PC-9 (cell line): ENCODE measurements at regions not wholly inside any gene's neighbourhood (a gene's known extent, or its start where the extent isn't known, plus 50 kb on each side); places are given as distances from the start of the nearest gene placed in this dataset.

Source experiments
- BruUV-seq: library from RNA; stranded (reverse); fragments of 400-500 nt; replicated peaks from 2 replicates; lab custom pipeline; 2021; lab: Mats Ljungman, UMichigan
- CTCF ChIA-PET: fragments of 300-600 bp; sonication (Branson Sonifier 250); formaldehyde crosslinking; loops from one replicate; lab custom pipeline; 2022; ENCODE audit warnings: antibody characterized with exemption; lab: Charles Lee
- POLR2A ChIA-PET: fragments of 300-600 bp; sonication (Branson Sonifier 250); formaldehyde crosslinking; loops from one replicate; lab custom pipeline; 2022; ENCODE audit warnings: antibody characterized with exemption; ENCODE audit not compliant: unreplicated experiment; lab: Charles Lee
- DNase-seq, 2 experiments: peaks; one replicate each; pipeline versions ENCODE4 v3.0.0 to v3.0.0-alpha.2; 2015 to 2022; ENCODE audit warnings: mixed read lengths in 1 of 2
- H2AFZ ChIP-seq: fragments of 200-600 bp; sonication (generic); 2 replicates; pipeline ENCODE4 v1.8.1; 2017; ENCODE audit warnings: antibody characterized with exemption
- H3F3A ChIP-seq: fragments of 200-600 bp; sonication (generic); 2 replicates; pipeline ENCODE4 v1.8.1; 2017; ENCODE audit warnings: antibody characterized with exemption, mild to moderate bottlenecking, low read depth; ENCODE audit not compliant: insufficient read depth
- H3K27ac ChIP-seq: fragments of 200-600 bp; sonication (generic); 2 replicates; pipeline ENCODE4 v1.6.1; 2016; ENCODE audit warnings: mixed run types
- H3K27me3 ChIP-seq: fragments of 200-600 bp; sonication (generic); 2 replicates; pipeline ENCODE4 v1.6.1; 2016; ENCODE audit warnings: low read depth, mixed run types; ENCODE audit not compliant: insufficient read depth
- H3K36me3 ChIP-seq: fragments of 200-600 bp; sonication (generic); 2 replicates; pipeline ENCODE4 v1.6.1; 2016; ENCODE audit warnings: low read depth, mixed run types
- H3K4me1 ChIP-seq: fragments of 200-600 bp; sonication (generic); replicated peaks from 2 replicates; pipeline ENCODE4 v1.6.1; 2016; ENCODE audit warnings: mixed run types; ENCODE audit not compliant: insufficient read depth
- H3K4me2 ChIP-seq: fragments of 200-600 bp; sonication (generic); 2 replicates; pipeline ENCODE4 v1.6.1; 2017; ENCODE audit warnings: mixed run types
- H3K4me3 ChIP-seq: fragments of 200-600 bp; sonication (generic); 2 replicates; pipeline ENCODE4 v1.6.1; 2016; ENCODE audit warnings: mixed run types
- H3K79me2 ChIP-seq: fragments of 200-600 bp; sonication (generic); 2 replicates; pipeline ENCODE4 v1.6.1; 2017; ENCODE audit warnings: low read depth, mixed run types
- H3K9me2 ChIP-seq: fragments of 200-600 bp; sonication (generic); 2 replicates; pipeline ENCODE4 v1.8.1; 2017; ENCODE audit warnings: mild to moderate bottlenecking; ENCODE audit not compliant: insufficient read depth
- H3K9me3 ChIP-seq: fragments of 200-600 bp; sonication (generic); 2 replicates; pipeline ENCODE4 v1.8.1; 2016; ENCODE audit warnings: low read depth; ENCODE audit not compliant: insufficient read depth
- H4K20me1 ChIP-seq: fragments of 200-600 bp; sonication (generic); 2 replicates; pipeline ENCODE4 v1.8.1; 2017; ENCODE audit not compliant: insufficient read depth
- CTCF ChIP-seq: fragments of 200-600 bp; sonication (generic); conservative IDR thresholded peaks from 2 replicates; pipeline ENCODE4 v1.6.1; 2017; ENCODE audit warnings: mixed run types, antibody characterized with exemption, mild to moderate bottlenecking, moderate library complexity
- EZH2 ChIP-seq: fragments of 200-600 bp; sonication (generic); IDR thresholded peaks from 2 replicates; pipeline ENCODE4 v1.8.0; 2017; ENCODE audit warnings: antibody characterized with exemption, low read depth
- intact Hi-C: fragments of 100-400 bp; cut with micrococcal nuclease; formaldehyde crosslinking; loops from one replicate; pipeline ENCODE4 v1.10.0; 2022; ENCODE audit not compliant: unreplicated experiment

- TF ChIP-seq EZH2 (no peak), CTCF (no peak)
- DNase-seq = no peak
- POLR2A ChIA-PET = no interaction called here
- Histone ChIP-seq H3K4me1 (no peaks in the 10 kb centered on the region), H2AFZ (no peak overlapping the region), H3F3A (no peaks in the 10 kb centered on the region), H3K27ac (no peak overlapping the region), H4K20me1 (no peaks in the 10 kb centered on the region), H3K9me2 (no peaks in the 10 kb centered on the region), H3K36me3 (no peaks in the 10 kb centered on the region), H3K27me3 (no peaks in the 10 kb centered on the region), H3K9me3 (no peaks in the 10 kb centered on the region), H3K4me3 (no peak overlapping the region), H3K4me2 (no peak overlapping the region), H3K79me2 (no peaks in the 10 kb centered on the region)
- CTCF ChIA-PET = no interaction called here
- no TSS peak for BruUV-seq
- intact Hi-C loops = no loop called here
Measured at GRCh38 chr11:104259121-104259610, 95.2 kb upstream of the PDGFD start.

DNA sequence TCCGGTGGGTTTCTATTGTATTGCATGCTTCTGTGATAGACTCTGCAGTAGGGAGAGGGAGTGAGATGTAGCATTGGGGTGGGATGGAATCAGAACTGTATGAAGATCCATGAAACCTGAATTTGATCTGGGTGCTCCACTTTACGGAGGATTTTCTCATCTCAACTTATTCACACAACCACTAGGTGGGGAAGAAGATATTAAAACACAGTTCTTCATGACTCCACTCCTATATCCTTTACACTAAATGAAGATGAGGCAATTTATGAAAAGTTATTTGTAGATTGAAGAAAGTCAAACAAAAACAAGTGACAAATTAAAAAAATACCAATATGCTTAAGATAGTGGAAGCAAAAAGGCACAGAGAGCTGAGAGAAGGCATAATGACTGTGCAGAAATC, 92.6 kb upstream of the PDGFD start:
- no peaks in the 10 kb centered on the region for H3K9me3 ChIP-seq
- H4K20me1 ChIP-seq = no peaks in the 10 kb centered on the region
- H3F3A ChIP-seq = no peaks in the 10 kb centered on the region
- H3K4me1 ChIP-seq = no peaks in the 10 kb centered on the region
- no peaks in the 10 kb centered on the region for H3K9me2 ChIP-seq
- no peak overlapping the region for H3K4me3 ChIP-seq
- H2AFZ ChIP-seq = no peak overlapping the region
- DNase-seq = no peak
- H3K36me3 ChIP-seq = no peaks in the 10 kb centered on the region
- POLR2A ChIA-PET = no interaction called here
- H3K27me3 ChIP-seq = no peaks in the 10 kb centered on the region
- no peak for TF ChIP-seq EZH2
- peak; percentile 56 for TF ChIP-seq CTCF
- no peaks in the 10 kb centered on the region for H3K79me2 ChIP-seq
- intact Hi-C loops = no loop called here
- no TSS peak for BruUV-seq
- no peak overlapping the region for H3K4me2 ChIP-seq
- H3K27ac ChIP-seq = no peak overlapping the region
- CTCF ChIA-PET = no interaction called here

- CTCF ChIA-PET = interaction anchor here (0.5 kb wide), 1 partner anchor 9 kb away, joined by 3 read pairs; no protein-coding TSS in a partner anchor
Measured at GRCh38 chr11:104254347-104254746, 90.4 kb upstream of the PDGFD start.

More at GRCh38 chr11:104254347-104254746, 90.4 kb upstream of the PDGFD start:
- TF ChIP-seq CTCF (peak; percentile 73), EZH2 (no peak)
- no peaks in the 10 kb centered on the region for H3F3A ChIP-seq
- H3K9me3 ChIP-seq = no peaks in the 10 kb centered on the region
- no TSS peak for BruUV-seq
- no peaks in the 10 kb centered on the region for H4K20me1 ChIP-seq
- H3K27ac ChIP-seq = no peak overlapping the region
- POLR2A ChIA-PET = no interaction called here
- H3K36me3 ChIP-seq = no peaks in the 10 kb centered on the region
- H3K27me3 ChIP-seq = no peaks in the 10 kb centered on the region
- no peaks in the 10 kb centered on the region for H3K79me2 ChIP-seq
- H3K4me1 ChIP-seq = no peaks in the 10 kb centered on the region
- H3K9me2 ChIP-seq = no peaks in the 10 kb centered on the region
- no peak overlapping the region for H3K4me2 ChIP-seq
- peak in 1 of 2 experiments; percentile 3 for DNase-seq
- intact Hi-C loops = no loop called here
- H2AFZ ChIP-seq = no peak overlapping the region; the same call in 1 of the 2 replicates
- H3K4me3 ChIP-seq = no peak overlapping the region
